ENCODE measurements at regions not wholly inside any gene's neighbourhood (a gene's known extent, or its start where the extent isn't known, plus 50 kb on each side); places are given as distances from the start of the nearest gene placed in this dataset.

DNA sequence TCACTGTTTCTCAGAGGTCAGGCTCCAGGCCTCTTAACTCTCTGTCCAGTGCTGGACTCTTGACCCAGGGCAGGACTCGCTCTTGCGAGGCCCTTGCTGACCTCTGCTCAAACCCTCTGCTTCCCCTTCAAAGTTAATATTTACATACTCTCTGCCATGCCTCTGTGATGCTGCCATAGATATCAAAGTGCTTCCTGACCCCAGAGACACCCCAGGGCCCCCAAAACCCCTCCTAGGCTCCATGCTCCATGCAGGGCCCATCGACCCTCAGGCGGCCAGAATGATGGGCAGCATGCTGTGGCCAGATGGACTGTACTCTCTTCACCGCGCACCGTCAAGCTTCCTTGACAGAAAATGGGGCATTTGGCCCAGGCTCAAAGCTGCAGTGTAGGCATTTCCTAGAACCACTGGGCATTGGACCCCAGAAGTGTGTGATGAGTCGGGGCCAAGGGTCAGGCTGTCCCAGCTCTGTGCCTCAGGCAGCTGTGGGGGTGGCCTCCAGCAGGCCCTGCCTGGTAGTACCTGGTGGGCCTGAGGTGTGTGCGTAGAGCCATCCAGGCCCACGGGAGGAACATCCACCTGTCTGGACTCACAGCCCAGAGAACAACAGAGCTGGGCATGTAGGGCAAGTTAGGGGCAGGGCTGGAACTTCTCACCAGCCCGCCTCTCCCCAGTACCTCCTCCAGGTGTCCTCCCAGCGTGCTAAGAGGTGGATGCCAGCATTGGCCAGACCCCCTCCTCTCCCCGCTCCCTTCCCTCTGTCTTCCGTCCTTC, 142.8 kb downstream of the VEGFA start:
- no peak overlapping the region for H3K27ac ChIP-seq
- DNase-seq (ENCODE audit: low read depth, low spot score): no peak

DNA sequence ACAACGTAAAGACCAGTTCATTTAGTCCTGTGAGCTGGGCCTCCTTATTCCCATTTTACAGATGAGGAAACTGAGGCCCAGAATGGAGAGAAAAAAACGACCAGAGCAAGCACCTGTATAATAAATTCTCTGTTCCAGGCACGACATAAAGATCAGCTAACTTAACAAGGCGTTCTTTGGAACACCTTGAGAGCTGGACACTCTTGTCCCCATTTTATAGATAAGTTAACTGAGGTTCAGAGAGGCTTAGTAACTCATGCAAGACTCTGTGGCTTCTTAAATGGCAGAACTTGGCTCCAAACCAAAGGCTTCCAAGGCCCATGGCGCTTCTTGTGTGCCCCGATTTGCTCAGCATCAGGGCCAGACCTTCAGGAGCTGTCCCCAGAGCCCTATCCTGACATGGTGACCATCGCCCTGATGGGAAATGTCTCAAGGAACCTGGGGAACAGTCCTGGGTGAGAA, 142.1 kb downstream of the VEGFA start:
- DNase-seq (ENCODE audit: low read depth, low spot score): no peak
- no peak overlapping the region for H3K27ac ChIP-seq

DNA sequence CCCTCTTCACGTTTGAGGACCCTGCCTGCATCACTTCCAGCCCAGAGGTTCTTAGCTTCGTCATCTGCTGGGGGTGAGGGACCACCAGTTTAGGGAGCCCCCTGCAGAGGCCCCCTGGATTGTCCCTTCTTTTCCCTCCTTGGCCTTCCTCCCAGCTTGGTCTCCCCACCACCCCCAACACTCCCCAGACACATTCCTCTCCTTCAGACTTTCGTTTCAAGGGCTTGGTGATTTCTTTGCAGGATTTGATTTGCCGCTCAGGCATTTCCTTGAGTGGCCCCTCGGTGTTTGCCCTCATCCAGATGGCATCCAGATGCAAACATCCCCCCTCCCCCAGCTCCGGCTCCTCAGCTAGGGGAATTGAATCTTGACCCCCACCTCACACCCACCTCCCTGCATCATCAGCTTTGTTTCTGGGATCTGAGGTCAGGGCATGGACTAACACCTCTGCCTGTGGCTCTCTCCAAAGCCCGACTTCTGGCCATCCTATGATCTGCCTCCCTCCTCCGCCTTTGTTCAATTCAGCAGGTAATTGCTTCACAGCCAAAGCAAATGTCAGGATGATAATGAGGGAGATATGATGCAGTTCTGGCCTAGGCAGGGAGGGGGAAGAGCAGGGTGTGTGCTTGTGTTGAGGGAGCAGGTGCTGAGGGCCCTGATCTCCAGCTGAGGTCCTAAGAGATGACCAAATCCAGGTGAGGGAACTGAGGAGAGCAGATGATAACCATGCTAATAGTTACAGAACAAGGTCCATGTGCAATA, 141.5 kb downstream of the VEGFA start:
- H3K27ac ChIP-seq: peak overlapping the region; percentile 83
- DNase-seq (ENCODE audit: low read depth, low spot score): no peak

DNA sequence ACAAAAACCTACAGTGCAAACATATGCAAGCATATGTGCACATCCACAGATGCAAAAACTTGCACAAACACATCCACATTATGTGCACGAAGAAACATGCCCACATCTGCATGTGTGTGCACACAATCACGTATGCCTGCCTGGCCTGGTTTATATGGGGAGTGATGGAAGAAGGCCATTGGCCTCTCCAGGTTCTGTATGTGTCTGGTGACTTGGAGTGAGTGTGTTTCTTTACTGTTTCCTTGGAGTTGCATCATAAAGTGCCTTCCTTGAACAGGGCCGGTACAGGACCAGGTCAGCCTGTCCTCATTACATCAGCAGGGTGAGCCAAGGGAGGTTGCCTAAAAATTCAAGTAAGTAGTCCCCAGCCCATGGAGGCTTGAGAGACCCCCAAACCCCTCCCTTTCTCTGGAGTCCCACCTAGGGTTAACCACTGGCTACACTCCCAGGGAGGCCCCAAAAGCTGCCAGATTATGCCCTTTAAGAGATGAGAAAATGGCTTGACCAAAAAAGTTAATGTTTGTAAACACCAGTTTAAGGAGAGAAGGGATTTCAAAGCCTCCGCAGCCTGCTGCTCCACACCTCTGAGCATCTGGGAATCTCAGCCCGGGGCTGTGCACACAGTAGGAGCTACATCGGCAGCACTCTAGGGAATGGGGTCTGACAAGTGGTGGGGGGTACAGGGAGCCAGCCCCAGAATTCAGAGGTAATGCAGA, 140.8 kb downstream of the VEGFA start:
- peak; percentile 29 for DNase-seq (ENCODE audit: low read depth, low spot score)
- peak overlapping the region; percentile 83 for H3K27ac ChIP-seq

DNA sequence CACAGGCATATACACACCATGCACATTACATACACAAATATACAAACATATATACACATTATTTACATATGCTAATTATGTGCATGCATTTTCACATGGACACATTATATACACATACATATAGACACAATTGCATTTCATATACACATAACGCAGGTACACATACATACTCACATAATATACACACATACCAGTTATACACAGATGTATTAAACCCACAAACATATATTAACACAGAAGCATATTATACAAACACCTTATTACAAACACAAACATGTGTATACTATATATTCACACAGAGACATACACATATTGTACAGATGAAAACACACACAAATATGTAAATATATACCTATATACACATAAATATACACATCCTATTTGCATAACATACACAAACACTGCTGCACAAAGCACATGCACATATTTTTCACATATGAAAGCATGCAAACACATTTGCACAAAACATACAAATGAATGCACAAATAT, 140.2 kb downstream of the VEGFA start:
- peak overlapping the region; percentile 83 for H3K27ac ChIP-seq
- no peak for DNase-seq (ENCODE audit: low read depth, low spot score)

DNA sequence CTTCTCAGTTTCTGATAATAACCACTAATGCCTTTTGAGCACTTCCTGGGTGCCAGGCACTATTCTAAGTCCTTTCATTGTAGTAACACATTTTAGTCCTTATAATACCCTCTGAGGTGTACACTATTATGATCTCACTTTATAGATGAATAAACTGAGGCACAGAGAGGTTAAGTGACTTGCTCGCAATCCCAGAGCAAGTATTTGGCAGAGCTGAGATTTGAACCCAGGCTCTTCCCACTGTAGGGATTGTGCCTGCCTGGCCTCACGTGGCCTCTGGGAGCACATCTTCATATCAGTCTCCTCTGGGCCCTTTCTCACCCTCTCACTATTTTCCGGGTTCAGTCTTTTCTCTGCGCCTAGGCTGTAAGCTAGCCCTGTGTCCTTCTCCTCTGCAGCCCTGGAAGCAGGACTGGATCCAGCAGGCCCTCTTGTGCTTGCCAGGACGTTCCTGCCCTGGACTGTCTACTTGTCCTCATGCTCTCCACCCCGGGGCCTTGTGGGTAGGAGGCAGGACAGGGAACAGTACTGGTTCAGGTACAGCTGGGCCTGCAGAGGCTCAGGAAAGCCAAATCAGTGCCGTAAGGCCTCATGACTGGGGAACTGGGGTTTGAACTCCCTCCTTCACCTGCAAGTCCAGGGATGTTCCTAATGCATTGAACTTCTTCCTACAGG, 139.6 kb downstream of the VEGFA start:
- DNase-seq (ENCODE audit: low read depth, low spot score): no peak
- peak overlapping the region; percentile 83 for H3K27ac ChIP-seq

DNA sequence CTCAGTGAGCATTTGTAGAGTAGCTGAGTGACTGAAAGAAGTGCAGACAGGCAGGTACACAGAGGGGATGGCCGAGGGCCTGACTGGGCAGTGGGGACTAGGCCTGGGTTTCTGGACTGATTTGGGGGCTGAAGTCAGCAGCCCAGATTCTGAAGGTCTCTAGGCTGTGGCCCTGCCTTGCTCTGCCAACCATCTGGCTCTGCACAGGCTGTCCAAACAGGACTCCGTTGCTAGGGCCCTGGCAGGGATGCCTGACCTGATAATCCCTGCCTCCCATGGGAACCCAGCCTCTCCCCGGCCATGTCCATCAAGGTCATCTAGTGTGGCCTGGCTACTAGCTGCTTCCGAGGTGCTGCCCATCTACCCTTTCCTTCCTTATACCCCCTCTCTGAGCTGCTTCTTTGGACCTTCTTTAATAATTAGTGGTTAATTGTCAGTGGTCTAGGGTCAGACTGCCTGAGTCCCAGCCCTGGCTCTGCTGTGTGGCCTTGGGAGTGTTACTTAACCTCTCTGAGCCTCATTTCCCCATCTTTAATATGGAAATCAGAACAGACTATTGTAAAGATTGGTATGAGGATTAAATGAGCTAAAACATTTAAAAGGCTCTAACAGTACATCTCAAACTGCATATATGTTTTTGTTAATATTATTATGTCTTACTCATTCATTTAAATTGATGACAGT, 137.9 kb downstream of the VEGFA start:
- H3K27ac ChIP-seq: no peak overlapping the region
- no peak for DNase-seq (ENCODE audit: low read depth, low spot score)

DNA sequence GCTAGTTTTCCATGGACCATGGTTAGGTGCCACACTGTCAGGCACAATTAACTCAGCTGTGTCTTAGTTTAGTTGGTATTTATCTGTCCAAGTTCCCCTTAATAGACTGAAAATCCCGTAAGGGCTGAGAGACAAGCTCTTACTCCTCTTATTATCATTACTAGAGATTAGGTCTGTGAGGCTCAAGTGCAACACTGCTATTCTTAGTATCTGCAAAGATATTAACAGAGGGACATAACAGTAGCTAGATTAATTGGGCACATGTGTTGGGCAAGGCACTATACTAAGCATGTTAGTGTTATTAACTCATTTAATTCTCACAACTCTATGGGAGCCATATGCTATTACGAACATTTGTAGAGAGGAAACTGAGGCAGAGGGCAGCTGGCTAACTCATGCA, 137.3 kb downstream of the VEGFA start:
- no peak for DNase-seq (ENCODE audit: low read depth, low spot score)
- no peak overlapping the region for H3K27ac ChIP-seq

DNA sequence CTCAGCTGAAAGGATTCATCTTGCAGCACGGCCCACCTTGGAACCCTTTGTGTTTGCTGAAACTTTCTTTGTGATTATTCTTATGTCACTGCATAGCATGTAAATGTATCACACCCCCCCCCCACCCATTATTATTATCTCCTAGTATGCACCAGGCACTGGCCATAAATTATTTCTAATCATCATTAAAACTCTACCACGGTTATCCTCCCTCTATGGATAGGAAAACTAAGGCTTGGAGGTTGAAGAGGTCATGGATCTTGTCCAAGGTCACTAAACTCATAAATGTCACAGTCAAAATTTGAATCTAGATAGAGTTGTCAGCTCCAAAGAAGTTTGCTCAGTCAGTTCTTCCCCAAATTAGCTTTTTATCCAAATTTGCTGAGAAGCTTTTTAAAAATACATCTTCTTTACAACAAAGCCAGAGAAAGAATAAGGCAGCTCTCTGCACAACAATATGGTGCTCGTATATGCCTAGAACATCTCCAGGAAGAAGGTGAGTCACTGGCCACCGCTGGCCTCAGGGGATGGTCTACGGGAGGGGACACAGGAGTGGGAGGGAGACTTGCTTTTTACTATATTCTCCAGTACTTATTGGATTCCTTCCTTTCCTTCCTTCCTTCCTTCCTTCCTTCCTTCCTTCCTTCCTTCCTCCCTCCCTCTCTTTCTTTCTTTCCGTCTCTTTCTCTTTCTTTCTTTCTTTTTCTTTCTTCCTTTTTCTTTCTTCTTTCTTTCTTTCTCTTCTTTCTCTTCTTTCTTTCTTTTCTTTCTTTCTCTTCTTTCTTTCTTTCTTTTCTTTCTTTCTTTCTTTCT, 134.5 kb downstream of the VEGFA start:
- H3K27ac ChIP-seq: no peak overlapping the region

DNA sequence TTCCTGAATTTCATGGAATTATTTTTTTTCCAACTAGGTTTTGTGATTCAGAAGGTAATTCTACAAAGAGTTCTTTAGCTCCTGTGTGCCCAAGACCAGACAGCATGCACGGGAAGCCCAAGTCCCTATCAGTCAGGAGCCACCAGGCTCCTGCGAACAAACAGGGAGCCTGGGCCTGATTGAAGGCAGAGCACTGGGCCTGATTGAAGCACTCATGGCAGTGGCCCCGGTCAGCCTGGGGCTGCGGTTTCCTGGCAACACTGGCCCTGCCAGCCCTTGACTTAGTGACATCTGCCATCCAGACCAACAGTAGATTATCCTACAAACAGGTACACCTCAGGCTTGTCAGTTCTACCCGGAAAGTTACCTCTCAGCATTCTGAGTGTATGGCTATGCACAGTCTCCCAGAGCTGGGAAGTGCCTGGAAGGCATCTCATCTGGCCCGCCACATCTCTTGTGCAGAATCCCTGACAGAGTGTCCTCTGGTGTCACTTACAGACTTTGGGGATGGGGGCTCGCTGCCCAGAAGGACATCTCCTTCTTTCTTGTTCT, 133.8 kb downstream of the VEGFA start:
- DNase-seq (ENCODE audit: low read depth, low spot score): no peak
- H3K27ac ChIP-seq: no peak overlapping the region

More for the DNA sequence above, 134.5 kb downstream of the VEGFA start:
- no peak for DNase-seq (ENCODE audit: low read depth, low spot score)

DNA sequence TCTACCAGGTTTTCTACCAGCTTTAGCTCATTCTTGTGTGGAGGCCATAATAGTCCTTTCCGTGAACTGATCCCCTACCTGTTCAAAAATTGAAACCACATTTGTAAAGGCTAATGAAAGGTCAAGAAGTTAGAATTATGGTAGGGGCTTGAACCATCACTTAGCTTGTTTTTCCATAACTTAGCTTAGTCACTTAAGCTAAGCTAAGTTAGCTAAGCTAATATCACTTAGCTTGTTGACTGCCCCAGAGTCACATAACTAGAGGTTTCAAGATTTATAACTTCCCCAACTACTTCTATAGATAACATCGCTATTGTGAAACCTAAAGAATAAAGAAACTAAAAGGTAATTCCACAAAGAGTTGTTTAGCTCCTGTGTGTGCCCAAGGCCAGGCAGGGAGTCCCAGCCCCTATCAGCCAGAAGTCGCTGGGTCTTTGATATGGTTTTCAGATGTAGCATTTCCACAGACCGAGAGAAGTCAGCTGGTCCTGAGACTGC, 131.8 kb downstream of the VEGFA start:
- DNase-seq (ENCODE audit: low read depth, low spot score): no peak
- no peak overlapping the region for H3K27ac ChIP-seq

DNA sequence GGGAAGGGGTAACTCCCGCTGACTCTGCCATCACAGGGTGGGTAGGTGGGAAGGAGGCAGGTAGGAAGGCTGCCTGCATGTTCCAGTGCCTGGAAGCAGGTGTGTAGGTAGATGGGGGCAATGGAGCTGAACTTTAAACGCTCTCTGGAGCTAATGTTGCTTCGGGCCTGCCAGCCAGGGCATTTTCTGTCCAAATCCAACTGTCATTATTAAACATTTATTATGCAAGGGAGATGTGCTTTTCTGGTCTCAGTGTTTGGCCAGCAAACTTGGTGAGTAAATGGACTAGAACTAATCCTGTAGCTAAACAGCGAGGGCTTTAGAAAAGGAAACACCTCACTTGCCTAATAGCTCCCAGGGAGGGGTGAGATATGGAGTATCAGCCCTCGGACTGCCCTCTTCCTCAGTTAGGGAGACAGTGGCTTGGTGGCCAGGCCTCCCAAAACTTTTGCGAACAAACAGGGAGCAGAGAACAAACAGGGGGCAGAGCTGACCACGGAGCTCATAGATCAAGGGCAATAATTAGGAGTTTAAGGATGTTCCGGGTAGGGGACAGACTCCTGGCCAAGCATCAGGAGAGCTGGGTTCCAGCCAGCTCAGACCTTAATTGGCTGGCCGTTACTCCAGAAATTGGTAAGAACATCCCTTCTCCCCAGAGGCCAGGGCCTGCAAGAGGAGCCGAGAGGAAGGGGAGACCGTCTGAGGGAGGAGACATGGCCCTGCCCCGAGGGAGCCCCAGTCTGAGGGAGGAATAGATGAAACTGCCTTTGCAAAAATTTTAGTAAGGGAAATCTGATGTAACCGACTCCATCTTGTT, 131.1 kb downstream of the VEGFA start:
- no peak for DNase-seq (ENCODE audit: low read depth, low spot score)
- H3K27ac ChIP-seq: no peak overlapping the region

DNA sequence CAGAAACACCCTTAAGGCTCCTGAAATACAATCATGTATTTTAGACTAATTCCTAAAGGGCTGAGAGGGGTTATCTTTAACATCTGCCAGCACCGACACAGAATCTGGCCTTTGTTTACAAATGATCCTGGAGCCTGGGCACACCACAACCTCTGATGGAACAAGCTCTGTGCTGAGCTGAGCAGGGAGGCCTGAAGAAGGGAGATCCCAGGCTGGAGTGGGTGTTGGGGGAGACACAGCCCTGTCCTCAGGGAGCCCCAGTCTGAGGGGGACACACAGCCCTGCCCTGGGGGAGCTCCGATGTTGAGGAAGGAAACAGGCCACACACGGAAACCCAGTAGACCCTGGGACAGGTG, 130.5 kb downstream of the VEGFA start:
- H3K27ac ChIP-seq: no peak overlapping the region
- DNase-seq (ENCODE audit: low read depth, low spot score): no peak

DNA sequence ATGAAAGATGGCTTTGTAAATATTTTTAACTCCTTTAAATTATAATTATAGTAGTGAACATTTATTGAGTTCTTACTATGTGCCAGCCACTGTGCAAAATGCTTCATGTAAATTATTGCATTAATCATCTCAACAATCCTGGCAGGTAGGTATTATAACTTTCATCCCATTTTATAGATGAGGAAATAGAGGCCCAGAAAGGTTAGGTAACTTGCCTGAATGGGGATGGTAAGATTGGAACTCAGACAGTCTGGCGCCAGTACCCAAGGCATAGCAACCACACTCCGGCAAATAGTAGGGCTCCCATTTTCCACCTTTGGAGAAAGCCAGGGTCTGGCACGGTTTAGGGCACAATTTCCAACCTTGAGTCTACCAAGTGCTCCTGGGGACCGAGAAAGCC, 129.8 kb downstream of the VEGFA start:
- no peak for DNase-seq (ENCODE audit: low read depth, low spot score)
- no peak overlapping the region for H3K27ac ChIP-seq

DNA sequence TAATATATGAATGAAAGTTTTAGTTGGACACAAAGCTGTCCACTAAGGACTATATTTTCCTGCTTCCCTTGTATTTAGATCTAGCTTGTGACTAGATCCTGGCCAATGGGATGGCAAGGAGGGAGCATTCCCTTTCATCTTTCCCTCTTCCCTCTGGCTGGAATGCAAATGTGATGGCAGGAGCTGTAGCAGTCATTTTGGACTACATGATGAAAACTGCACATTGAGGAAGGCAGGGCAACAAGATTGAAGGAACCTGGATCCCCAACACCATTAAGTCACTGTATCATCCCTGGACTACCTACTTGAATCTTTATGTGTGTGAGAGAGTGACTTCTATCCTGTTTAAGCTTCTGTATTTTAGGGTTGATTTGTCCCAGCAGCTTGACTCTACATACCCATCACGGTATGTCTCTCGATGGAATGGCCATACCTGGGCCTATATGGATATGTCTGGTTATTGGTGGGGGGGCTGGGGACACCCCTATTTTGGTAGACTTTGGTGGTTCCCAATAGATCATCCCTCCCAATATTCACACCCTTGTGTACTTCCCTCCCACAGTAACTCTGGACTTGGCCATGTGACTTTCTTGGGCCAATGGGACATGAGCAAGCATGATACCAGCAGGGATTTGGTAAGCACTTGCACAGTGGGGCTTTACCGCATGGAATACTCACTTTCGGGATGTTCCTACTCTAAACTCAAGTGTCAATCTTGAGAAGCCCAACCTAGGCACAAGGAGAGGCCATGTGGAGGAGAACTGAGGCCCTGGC, 128.5 kb downstream of the VEGFA start:
- no peak for DNase-seq (ENCODE audit: low read depth, low spot score)
- H3K27ac ChIP-seq: no peak overlapping the region

DNA sequence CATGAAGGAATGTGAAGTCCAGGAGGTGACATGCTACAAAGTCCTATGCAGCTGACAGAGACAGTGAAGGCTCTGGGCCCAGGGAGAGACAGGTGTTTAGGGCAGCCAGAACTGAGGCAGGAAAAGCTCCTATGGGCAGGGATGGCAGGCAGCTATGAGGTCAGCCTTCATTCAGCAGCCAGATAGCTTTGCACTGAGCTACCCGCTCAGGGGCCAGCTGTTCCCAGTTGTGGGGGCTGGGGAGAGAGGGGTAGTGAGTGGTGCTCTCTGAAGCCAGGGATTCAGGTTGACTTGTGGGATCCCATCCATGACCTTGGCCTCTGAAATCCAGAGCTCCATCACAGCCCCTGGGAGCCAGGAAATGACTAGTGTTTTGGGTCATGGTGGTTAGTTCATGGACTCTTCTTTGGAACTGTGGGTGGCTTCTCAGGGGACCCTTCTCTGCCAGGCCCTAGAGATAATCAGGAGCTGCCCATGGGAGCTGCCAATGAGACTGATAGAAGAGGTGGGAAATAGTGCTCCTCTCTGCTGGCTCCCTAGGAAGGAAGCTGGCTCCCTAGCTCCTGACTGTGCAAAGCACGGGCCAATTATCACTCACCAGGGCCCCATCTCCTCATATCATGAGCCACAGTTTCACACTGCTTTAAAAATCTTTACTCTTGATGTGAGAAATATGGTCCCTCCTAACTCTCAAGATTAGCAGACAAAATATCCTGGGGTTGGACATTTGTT, 127.7 kb downstream of the VEGFA start:
- no peak overlapping the region for H3K27ac ChIP-seq
- DNase-seq (ENCODE audit: low read depth, low spot score): no peak
